Osteoblast (primary cell): ENCODE measurements at regions not wholly inside any gene's neighbourhood (a gene's known extent, or its start where the extent isn't known, plus 50 kb on each side); places are given as distances from the start of the nearest gene placed in this dataset.

ENCODE experiments used
- DNase-seq: peaks from one replicate; pipeline ENCODE4 v3.0.0; 2011; ENCODE audit warnings: low spot score, mixed read lengths; ENCODE audit not compliant: insufficient read length; ENCODE audit errors: missing footprints
- H2AFZ ChIP-seq: 2 replicates; pipeline ENCODE4 v1.6.0; 2011; ENCODE audit warnings: mild to moderate bottlenecking, low read length
- H3K27ac ChIP-seq: 2 replicates; pipeline ENCODE4 v1.5.1; 2011; ENCODE audit warnings: mild to moderate bottlenecking, low read depth, low read length, moderate library complexity
- H3K27me3 ChIP-seq: 2 replicates; pipeline ENCODE4 v1.6.0; 2012; ENCODE audit warnings: mild to moderate bottlenecking, control low read depth, inconsistent platforms, low read length, moderate library complexity; ENCODE audit not compliant: insufficient read depth
- H3K36me3 ChIP-seq: 2 replicates; pipeline ENCODE4 v1.5.1; 2011; ENCODE audit warnings: mild to moderate bottlenecking, low read length, control low read depth, moderate library complexity; ENCODE audit not compliant: insufficient read depth
- H3K4me1 ChIP-seq: 2 replicates; pipeline ENCODE4 v1.5.1; 2011; ENCODE audit warnings: mild to moderate bottlenecking, low read length, control low read depth, moderate library complexity; ENCODE audit not compliant: insufficient read depth
- H3K4me2 ChIP-seq: 2 replicates; pipeline ENCODE4 v1.6.0; 2011; ENCODE audit warnings: mild to moderate bottlenecking, low read length; ENCODE audit not compliant: insufficient read depth
- H3K4me3 ChIP-seq: fragments of 200-600 bp; sonication (generic); 3 replicates; pipeline ENCODE4 v1.5.1; 2012; ENCODE audit warnings: mild to moderate bottlenecking, low read length, inconsistent platforms; ENCODE audit not compliant: insufficient read depth
- H3K79me2 ChIP-seq: 2 replicates; pipeline ENCODE4 v1.6.0; 2012; ENCODE audit warnings: mild to moderate bottlenecking, low read length, control low read depth, inconsistent platforms; ENCODE audit not compliant: insufficient read depth
- H3K9me3 ChIP-seq: 2 replicates; pipeline ENCODE4 v1.5.1; 2011; ENCODE audit warnings: low read depth, low read length, control low read depth
- H4K20me1 ChIP-seq: 2 replicates; pipeline ENCODE4 v1.6.0; 2012; ENCODE audit warnings: mild to moderate bottlenecking, low read length, control low read depth; ENCODE audit not compliant: insufficient read depth
- TF ChIP-seq, protein P1 (sequence below): IDR thresholded peaks from 2 replicates; pipeline ENCODE4 v1.5.1; 2011; ENCODE audit warnings: mild to moderate bottlenecking, low read depth, low read length, moderate library complexity; ENCODE audit errors: extremely low read depth

DNA sequence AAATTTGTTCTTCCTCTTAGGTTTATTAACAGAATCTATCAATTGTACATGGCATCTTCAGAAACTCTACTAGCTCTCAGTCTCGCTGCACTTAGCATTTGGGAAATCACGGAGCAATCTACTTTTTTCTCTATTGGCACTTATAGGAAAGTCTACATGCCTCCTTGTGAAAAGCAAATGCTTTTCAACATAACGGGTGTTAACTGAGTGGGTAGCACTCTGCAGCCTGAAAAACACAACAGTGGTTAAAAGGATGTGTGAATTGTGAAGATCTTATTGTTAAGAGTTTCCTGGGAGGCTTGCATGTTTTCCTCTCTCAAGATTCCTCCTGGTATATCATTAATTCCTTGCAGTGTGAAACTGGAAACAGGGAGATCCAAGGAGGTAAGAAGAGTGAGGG, 204.2 kb upstream of the SESN3 start:
- H3K79me2 ChIP-seq, result no peaks in the 10 kb centered on the region
- no peak overlapping the region for H2AFZ ChIP-seq
- TF ChIP-seq, protein P1, sequence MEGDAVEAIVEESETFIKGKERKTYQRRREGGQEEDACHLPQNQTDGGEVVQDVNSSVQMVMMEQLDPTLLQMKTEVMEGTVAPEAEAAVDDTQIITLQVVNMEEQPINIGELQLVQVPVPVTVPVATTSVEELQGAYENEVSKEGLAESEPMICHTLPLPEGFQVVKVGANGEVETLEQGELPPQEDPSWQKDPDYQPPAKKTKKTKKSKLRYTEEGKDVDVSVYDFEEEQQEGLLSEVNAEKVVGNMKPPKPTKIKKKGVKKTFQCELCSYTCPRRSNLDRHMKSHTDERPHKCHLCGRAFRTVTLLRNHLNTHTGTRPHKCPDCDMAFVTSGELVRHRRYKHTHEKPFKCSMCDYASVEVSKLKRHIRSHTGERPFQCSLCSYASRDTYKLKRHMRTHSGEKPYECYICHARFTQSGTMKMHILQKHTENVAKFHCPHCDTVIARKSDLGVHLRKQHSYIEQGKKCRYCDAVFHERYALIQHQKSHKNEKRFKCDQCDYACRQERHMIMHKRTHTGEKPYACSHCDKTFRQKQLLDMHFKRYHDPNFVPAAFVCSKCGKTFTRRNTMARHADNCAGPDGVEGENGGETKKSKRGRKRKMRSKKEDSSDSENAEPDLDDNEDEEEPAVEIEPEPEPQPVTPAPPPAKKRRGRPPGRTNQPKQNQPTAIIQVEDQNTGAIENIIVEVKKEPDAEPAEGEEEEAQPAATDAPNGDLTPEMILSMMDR, result no peak
- no peaks in the 10 kb centered on the region for H3K9me3 ChIP-seq
- H3K4me3 ChIP-seq, result no peak overlapping the region
- no peaks in the 10 kb centered on the region for H3K27me3 ChIP-seq
- no peaks in the 10 kb centered on the region for H4K20me1 ChIP-seq
- H3K4me1 ChIP-seq, result no peaks in the 10 kb centered on the region
- H3K36me3 ChIP-seq, result no peaks in the 10 kb centered on the region
- no peak for DNase-seq
- no peak overlapping the region for H3K4me2 ChIP-seq
- no peak overlapping the region for H3K27ac ChIP-seq

DNA sequence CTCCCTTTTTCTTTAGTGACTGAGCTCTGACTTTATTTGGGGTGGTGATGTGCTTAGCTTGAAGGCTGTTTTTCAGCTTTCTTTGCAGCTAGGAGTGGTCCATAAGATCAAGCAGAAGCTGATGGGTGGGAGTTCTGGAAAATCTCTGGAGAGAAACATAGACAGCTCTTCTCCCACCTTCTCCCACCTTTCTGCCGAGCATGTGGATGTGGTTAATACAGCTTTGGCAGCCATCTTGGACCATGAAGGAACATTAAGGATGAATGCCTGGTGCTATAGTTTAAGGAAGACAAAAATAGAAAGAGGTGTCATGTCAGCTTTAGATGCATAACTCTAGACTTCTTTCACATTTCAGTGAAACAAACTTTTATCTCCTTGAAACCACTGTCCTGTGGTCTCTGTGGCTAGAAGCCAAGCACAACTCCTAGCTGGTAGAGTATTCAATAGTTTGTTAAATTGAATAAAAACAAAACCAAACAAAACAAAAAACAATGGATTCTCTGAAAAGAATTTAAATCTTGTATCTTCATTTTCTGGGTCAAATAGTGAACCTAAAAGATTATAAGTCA, 203.6 kb upstream of the SESN3 start:
- H3K27ac ChIP-seq, result no peak overlapping the region
- H2AFZ ChIP-seq, result no peak overlapping the region
- DNase-seq, result no peak
- H3K79me2 ChIP-seq, result no peaks in the 10 kb centered on the region
- no peaks in the 10 kb centered on the region for H3K27me3 ChIP-seq
- no peaks in the 10 kb centered on the region for H3K9me3 ChIP-seq
- H3K4me1 ChIP-seq, result no peaks in the 10 kb centered on the region
- no peaks in the 10 kb centered on the region for H3K36me3 ChIP-seq
- H3K4me3 ChIP-seq, result no peak overlapping the region
- TF ChIP-seq, protein P1, result no peak
- H4K20me1 ChIP-seq, result no peaks in the 10 kb centered on the region
- H3K4me2 ChIP-seq, result no peak overlapping the region

DNA sequence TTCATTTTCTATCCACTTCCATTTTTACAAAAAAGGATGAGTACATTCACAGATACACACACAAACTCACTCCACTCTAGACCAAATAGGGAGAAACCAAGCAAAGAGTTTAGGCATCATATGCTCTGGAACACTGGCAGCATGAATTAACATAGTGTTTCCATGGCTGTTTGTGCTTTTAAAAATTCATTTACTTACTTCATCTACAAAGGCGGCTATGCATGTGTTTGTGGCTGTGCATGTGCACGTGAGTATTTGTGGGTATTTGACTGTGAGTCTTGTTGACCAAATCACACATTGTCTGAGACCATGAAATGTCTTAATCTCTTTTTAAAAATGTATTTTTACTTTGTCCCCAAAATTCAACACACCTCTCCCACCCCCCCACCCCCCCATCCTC, 203.0 kb upstream of the SESN3 start:
- Histone ChIP-seq H3K4me3 (no peak overlapping the region), H3K27me3 (no peaks in the 10 kb centered on the region), H3K4me2 (no peak overlapping the region), H3K9me3 (no peaks in the 10 kb centered on the region), H3K4me1 (no peaks in the 10 kb centered on the region), H2AFZ (no peak overlapping the region), H3K36me3 (no peaks in the 10 kb centered on the region), H4K20me1 (no peaks in the 10 kb centered on the region), H3K27ac (no peak overlapping the region), H3K79me2 (no peaks in the 10 kb centered on the region)
- TF ChIP-seq, protein P1, result no peak
- DNase-seq, result no peak

DNA sequence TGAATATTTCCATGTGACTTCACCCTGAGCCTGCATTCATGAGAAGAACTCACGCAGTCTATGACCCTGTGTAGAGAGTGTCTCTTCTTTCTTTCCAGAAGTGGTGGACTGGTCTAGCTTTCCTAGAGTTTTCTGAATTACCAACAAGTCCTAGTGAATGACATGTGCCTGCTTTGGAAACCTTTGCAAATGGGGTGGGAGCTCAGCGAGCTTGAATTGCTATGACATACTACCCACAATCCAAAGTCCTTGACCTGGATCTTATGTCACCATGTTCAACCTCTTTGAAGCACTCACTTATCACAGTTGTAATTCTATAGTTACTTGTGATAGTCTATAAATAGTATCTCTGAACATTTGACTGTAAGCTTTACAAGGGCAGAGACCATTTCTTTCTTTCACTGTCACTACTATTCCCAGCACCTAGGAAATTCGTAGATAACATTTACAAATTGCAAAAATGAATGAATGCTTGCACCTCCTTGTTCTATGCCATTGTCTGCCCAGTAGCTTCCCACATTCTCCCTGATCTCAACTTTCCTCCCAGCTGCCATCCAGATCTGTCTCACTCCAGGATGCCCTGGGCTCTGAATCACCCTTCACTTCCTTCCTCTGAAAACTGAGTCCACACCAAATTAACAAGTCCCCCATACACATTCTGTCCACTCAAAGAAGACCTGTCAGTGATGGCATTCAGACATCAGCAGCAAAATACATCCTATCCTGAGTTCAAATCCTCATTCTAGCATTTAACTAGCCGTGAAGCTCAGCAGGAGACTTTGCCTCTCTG, 201.9 kb upstream of the SESN3 start:
- Histone ChIP-seq H3K9me3 (no peaks in the 10 kb centered on the region), H3K4me2 (no peak overlapping the region), H3K79me2 (no peaks in the 10 kb centered on the region), H4K20me1 (no peaks in the 10 kb centered on the region), H3K27ac (no peak overlapping the region), H3K27me3 (no peaks in the 10 kb centered on the region), H3K36me3 (no peaks in the 10 kb centered on the region), H2AFZ (peak overlapping the region; percentile 1), H3K4me3 (no peak overlapping the region), H3K4me1 (no peaks in the 10 kb centered on the region)
- TF ChIP-seq, protein P1, result no peak
- no peak for DNase-seq
